Right hindlimb (tissue), 1 donor: ENCODE measurements at regions not wholly inside any gene's neighbourhood (a gene's known extent, or its start where the extent isn't known, plus 50 kb on each side); places are given as distances from the start of the nearest gene placed in this dataset.
"Not testable (repeated sequence)": the region's sequence is repeated elsewhere in the genome, so short reads cannot be mapped to it uniquely, and the experiment has no call there.

Experiments used
- DNase-seq: peaks from one replicate; pipeline ENCODE4 v3.0.0-alpha.2; 2018

GRCh38 chr7:46786995-46787394 is 794.9 kb downstream of the TNS3 start:
- DNase-seq: no peak

GRCh38 chr7:46786221-46786954 is 795.5 kb downstream of the TNS3 start:
- DNase-seq: no peak

GRCh38 chr7:46784732-46785131 is 797.2 kb downstream of the TNS3 start:
- no peak for DNase-seq

- no peak for DNase-seq
Observed at GRCh38 chr7:46781901-46782439, 799.9 kb downstream of the TNS3 start.

- DNase-seq: no peak
Observed at GRCh38 chr7:46776790-46777189, 805.1 kb downstream of the TNS3 start.

GRCh38 chr7:46775776-46776175 is 806.1 kb downstream of the TNS3 start:
- no peak for DNase-seq

GRCh38 chr7:46775020-46775419 is 806.9 kb downstream of the TNS3 start:
- no peak for DNase-seq

GRCh38 chr7:46774515-46774914 is 807.4 kb downstream of the TNS3 start:
- no peak for DNase-seq

GRCh38 chr7:46772776-46773175 is 809.1 kb downstream of the TNS3 start:
- no peak for DNase-seq

- DNase-seq: no peak
Observed at GRCh38 chr7:46767071-46767470, 814.8 kb downstream of the TNS3 start.

- peak; percentile 42 for DNase-seq
Observed at GRCh38 chr7:46764100-46764936, 817.6 kb downstream of the TNS3 start.

- no peak for DNase-seq
Observed at GRCh38 chr7:46763344-46763743, 818.6 kb downstream of the TNS3 start.

- no peak for DNase-seq
Observed at GRCh38 chr7:46759711-46760480, 822.0 kb downstream of the TNS3 start.

- no peak for DNase-seq
Observed at GRCh38 chr7:46756996-46757395, 824.9 kb downstream of the TNS3 start.

- no peak for DNase-seq
Observed at GRCh38 chr7:46756256-46756655, 825.7 kb downstream of the TNS3 start.

- no peak for DNase-seq
Observed at GRCh38 chr7:46755120-46756034, 826.5 kb downstream of the TNS3 start.

GRCh38 chr7:46754140-46754720 is 827.7 kb downstream of the TNS3 start:
- DNase-seq: no peak

- DNase-seq: no peak
Observed at GRCh38 chr7:46753662-46754061, 828.2 kb downstream of the TNS3 start.

- DNase-seq: no peak
Observed at GRCh38 chr7:46752881-46753366, 829.0 kb downstream of the TNS3 start.

- not testable (repeated sequence) for DNase-seq
Observed at GRCh38 chr7:46751927-46752723, 829.8 kb downstream of the TNS3 start.

GRCh38 chr7:46751471-46751870 is 830.4 kb upstream of the IGFBP3 start:
- DNase-seq: no peak
